ENCODE measurements at regions not wholly inside any gene's neighbourhood (a gene's known extent, or its start where the extent isn't known, plus 50 kb on each side); places are given as distances from the start of the nearest gene placed in this dataset.

GRCh38 chr12:98401427-98401826 is 114.0 kb upstream of the TMPO start:
- Mint-ChIP-seq H3K36me3 (ENCODE audit: insufficient read depth, unreplicated experiment) (peaks cover 13% of the 10 kb centered on the region), H3K27ac (ENCODE audit: unreplicated experiment) (peak overlapping the region; percentile 52), H3K9me3 (ENCODE audit: low read depth, unreplicated experiment) (no peaks in the 10 kb centered on the region), H3K4me1 (ENCODE audit: low read depth, unreplicated experiment) (peaks cover 57% of the 10 kb centered on the region), H3K27me3 (ENCODE audit: unreplicated experiment) (no peaks in the 10 kb centered on the region), H3K4me3 (ENCODE audit: low read depth, unreplicated experiment) (no peak overlapping the region)
- DNase-seq = peak; percentile 26
- intact Hi-C loops (cut with micrococcal nuclease; ENCODE audit: unreplicated experiment) = no loop called here
- no peak for TF ChIP-seq CTCF (IDR thresholded peaks at IDR 0.05; ENCODE audit: unreplicated experiment)
- BruUV-seq (replicated peaks) = no TSS peak
- CTCF ChIA-PET = interaction anchor here (0.6 kb wide), 1 partner anchor 597 kb away, joined by 5 read pairs; no protein-coding TSS in a partner anchor

GRCh38 chr12:98402091-98402490 is 113.3 kb upstream of the TMPO start:
- Mint-ChIP-seq H3K9me3 (ENCODE audit: low read depth, unreplicated experiment) (no peaks in the 10 kb centered on the region), H3K36me3 (ENCODE audit: insufficient read depth, unreplicated experiment) (peaks cover 13% of the 10 kb centered on the region), H3K27ac (ENCODE audit: unreplicated experiment) (peak overlapping the region; percentile 52), H3K4me3 (ENCODE audit: low read depth, unreplicated experiment) (peak overlapping the region; percentile 20), H3K27me3 (ENCODE audit: unreplicated experiment) (no peaks in the 10 kb centered on the region), H3K4me1 (ENCODE audit: low read depth, unreplicated experiment) (peaks cover 56% of the 10 kb centered on the region)
- CTCF ChIA-PET = interaction anchor here (0.6 kb wide), 1 partner anchor 596 kb away, joined by 5 read pairs; no protein-coding TSS in a partner anchor
- intact Hi-C loops (cut with micrococcal nuclease; ENCODE audit: unreplicated experiment) = no loop called here
- DNase-seq = no peak
- TF ChIP-seq CTCF (IDR thresholded peaks at IDR 0.05; ENCODE audit: unreplicated experiment) = no peak
- no TSS peak for BruUV-seq (replicated peaks)

- CTCF ChIA-PET = no interaction called here
- Mint-ChIP-seq H3K4me3 (ENCODE audit: low read depth, unreplicated experiment) (no peak overlapping the region), H3K9me3 (ENCODE audit: low read depth, unreplicated experiment) (no peaks in the 10 kb centered on the region), H3K27ac (ENCODE audit: unreplicated experiment) (no peak overlapping the region), H3K36me3 (ENCODE audit: insufficient read depth, unreplicated experiment) (peaks cover 7% of the 10 kb centered on the region), H3K4me1 (ENCODE audit: low read depth, unreplicated experiment) (peaks cover 50% of the 10 kb centered on the region), H3K27me3 (ENCODE audit: unreplicated experiment) (no peaks in the 10 kb centered on the region)
- DNase-seq = no peak
- TF ChIP-seq CTCF (IDR thresholded peaks at IDR 0.05; ENCODE audit: unreplicated experiment) = no peak
- BruUV-seq (replicated peaks) = no TSS peak
- intact Hi-C loops (cut with micrococcal nuclease; ENCODE audit: unreplicated experiment) = no loop called here
Observed at GRCh38 chr12:98402671-98403070, 112.7 kb upstream of the TMPO start.

- DNase-seq = no peak
- Mint-ChIP-seq H3K4me1 (ENCODE audit: low read depth, unreplicated experiment) (peaks cover 48% of the 10 kb centered on the region), H3K27me3 (ENCODE audit: unreplicated experiment) (no peaks in the 10 kb centered on the region), H3K4me3 (ENCODE audit: low read depth, unreplicated experiment) (no peak overlapping the region), H3K9me3 (ENCODE audit: low read depth, unreplicated experiment) (peaks cover under 1% of the 10 kb centered on the region), H3K27ac (ENCODE audit: unreplicated experiment) (no peak overlapping the region), H3K36me3 (ENCODE audit: insufficient read depth, unreplicated experiment) (peaks cover 6% of the 10 kb centered on the region)
- intact Hi-C loops (cut with micrococcal nuclease; ENCODE audit: unreplicated experiment) = no loop called here
- CTCF ChIA-PET = no interaction called here
- BruUV-seq (replicated peaks) = no TSS peak
- TF ChIP-seq CTCF (IDR thresholded peaks at IDR 0.05; ENCODE audit: unreplicated experiment) = no peak
Observed at GRCh38 chr12:98403385-98403784, 112.0 kb upstream of the TMPO start.
